ENCODE measurements at regions not wholly inside any gene's neighbourhood (a gene's known extent, or its start where the extent isn't known, plus 50 kb on each side); places are given as distances from the start of the nearest gene placed in this dataset.
"Not testable (repeated sequence)": the region's sequence is repeated elsewhere in the genome, so short reads cannot be mapped to it uniquely, and the experiment has no call there.

- in situ Hi-C loops (cut with HindIII; ENCODE audit: low sequenced_read_pairs) = no loop called here
- H3K4me3 ChIP-seq (ENCODE audit: low read depth, low read length) = no peak overlapping the region
- no peak for TF ChIP-seq CTCF (IDR thresholded peaks at IDR 0.05; ENCODE audit: low read depth, low read length, missing control alignments)
- DNase-seq (ENCODE audit: low read depth) = no peak
These were observed 228.7 kb downstream of the TUSC1 start for GRCh38 chr9:25449503-25449902.

GRCh38 chr9:25445721-25446120 is 232.5 kb downstream of the TUSC1 start:
- in situ Hi-C loops (cut with HindIII; ENCODE audit: low sequenced_read_pairs); DNase-seq (ENCODE audit: low read depth); H3K4me3 ChIP-seq (ENCODE audit: low read depth, low read length): not testable (repeated sequence)

GRCh38 chr9:25442526-25442925 is 235.7 kb downstream of the TUSC1 start:
- no peak for TF ChIP-seq CTCF (IDR thresholded peaks at IDR 0.05; ENCODE audit: low read depth, low read length, missing control alignments)
- H3K4me3 ChIP-seq (ENCODE audit: low read depth, low read length) = no peak overlapping the region
- no peak for DNase-seq (ENCODE audit: low read depth)
- in situ Hi-C loops (cut with HindIII; ENCODE audit: low sequenced_read_pairs) = no loop called here

- H3K4me3 ChIP-seq (ENCODE audit: low read depth, low read length) = no peak overlapping the region
- DNase-seq (ENCODE audit: low read depth) = no peak
- in situ Hi-C loops (cut with HindIII; ENCODE audit: low sequenced_read_pairs) = no loop called here
- TF ChIP-seq CTCF (IDR thresholded peaks at IDR 0.05; ENCODE audit: low read depth, low read length, missing control alignments) = no peak
These were observed 250.3 kb downstream of the TUSC1 start for GRCh38 chr9:25427898-25428297.

- no peak overlapping the region for H3K4me3 ChIP-seq (ENCODE audit: low read depth, low read length)
- in situ Hi-C loops (cut with HindIII; ENCODE audit: low sequenced_read_pairs) = no loop called here
- no peak for DNase-seq (ENCODE audit: low read depth)
- TF ChIP-seq CTCF (IDR thresholded peaks at IDR 0.05; ENCODE audit: low read depth, low read length, missing control alignments) = no peak
These were observed 251.0 kb downstream of the TUSC1 start for GRCh38 chr9:25427290-25427689.

GRCh38 chr9:25421560-25421959 is 256.7 kb downstream of the TUSC1 start:
- in situ Hi-C loops (cut with HindIII; ENCODE audit: low sequenced_read_pairs) = no loop called here
- H3K4me3 ChIP-seq (ENCODE audit: low read depth, low read length) = no peak overlapping the region
- DNase-seq (ENCODE audit: low read depth) = no peak
- no peak for TF ChIP-seq CTCF (IDR thresholded peaks at IDR 0.05; ENCODE audit: low read depth, low read length, missing control alignments)

- H3K4me3 ChIP-seq (ENCODE audit: low read depth, low read length) = no peak overlapping the region
- no peak for DNase-seq (ENCODE audit: low read depth)
- in situ Hi-C loops (cut with HindIII; ENCODE audit: low sequenced_read_pairs) = no loop called here
- TF ChIP-seq CTCF (IDR thresholded peaks at IDR 0.05; ENCODE audit: low read depth, low read length, missing control alignments) = no peak
These were observed 259.3 kb downstream of the TUSC1 start for GRCh38 chr9:25418974-25419373.

All from astrocyte of the cerebellum (primary cell).